H9 (cell line): ENCODE measurements at regions not wholly inside any gene's neighbourhood (a gene's known extent, or its start where the extent isn't known, plus 50 kb on each side); places are given as distances from the start of the nearest gene placed in this dataset.

Experiments used
- DNase-seq: peaks from one replicate; pipeline ENCODE4 v3.0.0-alpha.2; 2017
- H2AFZ ChIP-seq: one replicate; pipeline ENCODE4 v1.6.1; 2013; ENCODE audit warnings: mild to moderate bottlenecking, low read length, control low read depth, moderate library complexity
- H2AK5ac ChIP-seq: 2 replicates; pipeline ENCODE4 v1.6.1; 2013; ENCODE audit warnings: low read length, control low read depth, mixed read lengths; ENCODE audit not compliant: insufficient read length
- H2BK120ac ChIP-seq: one replicate; pipeline ENCODE4 v1.6.1; 2013; ENCODE audit warnings: low read depth, mild to moderate bottlenecking, low read length, control low read depth, inconsistent platforms; ENCODE audit not compliant: poor library complexity, severe bottlenecking
- H2BK12ac ChIP-seq: 2 replicates; pipeline ENCODE4 v1.6.1; 2013; ENCODE audit warnings: low read length, control low read depth, mixed read lengths, low read depth; ENCODE audit not compliant: insufficient read length
- H2BK15ac ChIP-seq: 2 replicates; pipeline ENCODE4 v1.6.1; 2013; ENCODE audit warnings: low read depth, low read length, control low read depth
- H2BK20ac ChIP-seq: one replicate; pipeline ENCODE4 v1.6.1; 2013; ENCODE audit warnings: low read depth, mild to moderate bottlenecking, low read length, control low read depth, inconsistent platforms; ENCODE audit not compliant: poor library complexity, severe bottlenecking
- H2BK5ac ChIP-seq: 2 replicates; pipeline ENCODE4 v1.6.1; 2013; ENCODE audit warnings: low read length, control low read depth, mixed read lengths; ENCODE audit not compliant: insufficient read length
- H3K14ac ChIP-seq: 2 replicates; pipeline ENCODE4 v1.6.1; 2013; ENCODE audit warnings: low read length, control low read depth; ENCODE audit not compliant: insufficient read depth
- H3K18ac ChIP-seq: 2 replicates; pipeline ENCODE4 v1.6.1; 2013; ENCODE audit warnings: low read depth, mild to moderate bottlenecking, mixed read lengths, low read length, control low read depth; ENCODE audit not compliant: insufficient read length
- H3K23ac ChIP-seq: 2 replicates; pipeline ENCODE4 v1.6.1; 2013; ENCODE audit warnings: low read length, control low read depth, mixed read lengths, low read depth; ENCODE audit not compliant: insufficient read length
- H3K23me2 ChIP-seq: 2 replicates; pipeline ENCODE4 v1.6.1; 2013; ENCODE audit warnings: low read depth, mild to moderate bottlenecking, mixed read lengths, low read length, control low read depth; ENCODE audit not compliant: insufficient read length, poor library complexity, severe bottlenecking
- H3K27ac ChIP-seq: 2 replicates; pipeline ENCODE4 v1.5.1; 2013; ENCODE audit warnings: low read length, control low read depth, mixed read lengths, low read depth; ENCODE audit not compliant: insufficient read length
- H3K27me3 ChIP-seq: 2 replicates; pipeline ENCODE4 v1.6.1; 2013; ENCODE audit warnings: low read length, control low read depth, inconsistent platforms; ENCODE audit not compliant: insufficient read depth
- H3K4ac ChIP-seq: 2 replicates; pipeline ENCODE4 v1.6.1; 2013; ENCODE audit warnings: low read depth, mild to moderate bottlenecking, control low read depth, inconsistent platforms, low read length, moderate library complexity
- H3K4me1 ChIP-seq: 2 replicates; pipeline ENCODE4 v1.6.1; 2013; ENCODE audit warnings: low read length, control low read depth, inconsistent platforms; ENCODE audit not compliant: insufficient read depth
- H3K4me2 ChIP-seq: 2 replicates; pipeline ENCODE4 v1.6.1; 2013; ENCODE audit warnings: low read length, control low read depth, mixed read lengths; ENCODE audit not compliant: insufficient read length, insufficient read depth
- H3K56ac ChIP-seq: 2 replicates; pipeline ENCODE4 v1.6.1; 2013; ENCODE audit warnings: low read depth, mild to moderate bottlenecking, mixed read lengths, low read length, control low read depth; ENCODE audit not compliant: insufficient read length
- H3K79me1 ChIP-seq: 2 replicates; pipeline ENCODE4 v1.6.1; 2013; ENCODE audit warnings: low read depth, mild to moderate bottlenecking, moderate library complexity, low read length, control low read depth, inconsistent platforms; ENCODE audit not compliant: insufficient read depth, poor library complexity, severe bottlenecking
- H3K79me2 ChIP-seq: 2 replicates; pipeline ENCODE4 v1.6.1; 2013; ENCODE audit warnings: low read length, control low read depth, inconsistent platforms; ENCODE audit not compliant: insufficient read depth
- H3K9ac ChIP-seq: 2 replicates; pipeline ENCODE4 v1.6.1; 2013; ENCODE audit warnings: low read length, control low read depth, mixed read lengths; ENCODE audit not compliant: insufficient read length; ENCODE audit errors: extremely low read depth
- H3K9me3 ChIP-seq: one replicate; pipeline ENCODE4 v1.6.1; 2013; ENCODE audit warnings: low read depth, low read length, inconsistent platforms; ENCODE audit not compliant: control insufficient read depth
- H3T11ph ChIP-seq: one replicate; pipeline ENCODE4 v1.6.1; 2013; ENCODE audit warnings: mild to moderate bottlenecking, low read length, control low read depth, inconsistent platforms
- H4K20me1 ChIP-seq: one replicate; pipeline ENCODE4 v1.6.1; 2013; ENCODE audit not compliant: control insufficient read depth, insufficient read length, insufficient read depth
- H4K5ac ChIP-seq: 2 replicates; pipeline ENCODE4 v1.6.1; 2013; ENCODE audit warnings: low read depth, mild to moderate bottlenecking, mixed read lengths, low read length, control low read depth; ENCODE audit not compliant: insufficient read length
- H4K8ac ChIP-seq: replicated peaks from 2 replicates; pipeline ENCODE4 v1.6.1; 2013; ENCODE audit warnings: low read length, control low read depth, mixed read lengths, low read depth; ENCODE audit not compliant: insufficient read length
- H4K91ac ChIP-seq: 2 replicates; pipeline ENCODE4 v1.6.1; 2013; ENCODE audit warnings: low read depth, mild to moderate bottlenecking, moderate library complexity, mixed read lengths, low read length, control low read depth; ENCODE audit not compliant: insufficient read length
- H3K27ac Mint-ChIP-seq, 3 experiments: 2 replicates in 2 of 3; 3 replicates in 1 of 3; pipeline ENCODE4 v1.8.0; 2020 to 2021; ENCODE audit warnings: mixed read lengths in 3 of 3, mild to moderate bottlenecking in 1 of 3, moderate library complexity in 1 of 3
- H3K27me3 Mint-ChIP-seq: 2 replicates; pipeline ENCODE4 v1.8.0; 2021; ENCODE audit warnings: low read depth, mild to moderate bottlenecking, moderate library complexity, mixed read lengths
- H3K36me3 Mint-ChIP-seq, 3 experiments: 2 replicates in 2 of 3; 3 replicates in 1 of 3; pipeline ENCODE4 v1.8.0; 2020 to 2021; ENCODE audit warnings: low read depth in 3 of 3, mixed read lengths in 3 of 3; ENCODE audit not compliant: insufficient read depth in 1 of 3
- H3K4me1 Mint-ChIP-seq, 2 experiments: 2 replicates each; pipeline ENCODE4 v1.8.0; 2020; ENCODE audit warnings: mixed read lengths in 2 of 2
- H3K4me3 Mint-ChIP-seq, 2 experiments: 2 replicates in 1 of 2; 3 replicates in 1 of 2; pipeline ENCODE4 v1.8.0; 2020 to 2021; ENCODE audit warnings: mild to moderate bottlenecking in 2 of 2, mixed read lengths in 2 of 2, moderate library complexity in 1 of 2
- H3K9me3 Mint-ChIP-seq, 2 experiments: 2 replicates in 1 of 2; 3 replicates in 1 of 2; pipeline ENCODE4 v1.8.0; 2020; ENCODE audit warnings: mild to moderate bottlenecking in 2 of 2, mixed read lengths in 2 of 2, moderate library complexity in 1 of 2
- CTCF ChIP-seq: fragments of 200-600 bp; sonication (generic); conservative IDR thresholded peaks from 3 replicates; pipeline ENCODE4 v1.8.0; 2021; ENCODE audit warnings: antibody characterized with exemption, mild to moderate bottlenecking
- WGBS: extraction: QIAGEN DNeasy Blood & Tissue Kit; methylation state at CpG from one replicate; pipeline ENCODE4 v1.1.7; 2013; ENCODE audit warnings: missing lambda C conversion rate, low lambda C conversion rate, mixed read lengths; ENCODE audit not compliant: insufficient read length; ENCODE audit errors: extremely low coverage; 5-methylcytosine and 5-hydroxymethylcytosine counted together

- no peaks in the 10 kb centered on the region for H3K23me2 ChIP-seq
- no peak overlapping the region for H2BK12ac ChIP-seq
- no CpG with 5 or more reads among the region's 8 CpGs for WGBS
- Mint-ChIP-seq H3K27me3 (peaks cover 4% of the 10 kb centered on the region; the same call in 1 of the 2 replicates), H3K4me1 (peaks cover 10 to 11% of the 10 kb centered on the region in 2 experiments), H3K27ac (no peak overlapping the region), H3K9me3 (no peaks in the 10 kb centered on the region), H3K36me3 (no peaks in the 10 kb centered on the region), H3K4me3 (no peak overlapping the region)
- no peak overlapping the region for H2BK15ac ChIP-seq
- no peaks in the 10 kb centered on the region for H3K27me3 ChIP-seq
- H2AK5ac ChIP-seq, result no peak overlapping the region
- H3K4ac ChIP-seq, result no peak overlapping the region
- no peak overlapping the region for H3T11ph ChIP-seq
- no peak overlapping the region for H2BK20ac ChIP-seq
- H3K79me2 ChIP-seq, result no peaks in the 10 kb centered on the region
- no peak overlapping the region for H4K91ac ChIP-seq
- H3K9ac ChIP-seq, result no peak overlapping the region
- H3K4me1 ChIP-seq, result no peaks in the 10 kb centered on the region
- H2BK120ac ChIP-seq, result no peak overlapping the region
- no peaks in the 10 kb centered on the region for H3K9me3 ChIP-seq
- no peak overlapping the region for H4K5ac ChIP-seq
- H2AFZ ChIP-seq, result no peak overlapping the region
- H3K23ac ChIP-seq, result no peak overlapping the region
- TF ChIP-seq CTCF, result no peak
- no peak overlapping the region for H4K8ac ChIP-seq
- no peak overlapping the region for H3K14ac ChIP-seq
- H2BK5ac ChIP-seq, result no peak overlapping the region
- no peak overlapping the region for H3K27ac ChIP-seq
- H3K18ac ChIP-seq, result no peak overlapping the region
- DNase-seq, result no peak
- no peaks in the 10 kb centered on the region for H3K79me1 ChIP-seq
- H4K20me1 ChIP-seq, result no peaks in the 10 kb centered on the region
- H3K56ac ChIP-seq, result no peak overlapping the region
- no peak overlapping the region for H3K4me2 ChIP-seq
Observed at GRCh38 chr12:95408201-95408600, 65.8 kb upstream of the METAP2 start.
